ENCODE measurements at regions not wholly inside any gene's neighbourhood (a gene's known extent, or its start where the extent isn't known, plus 50 kb on each side); places are given as distances from the start of the nearest gene placed in this dataset.

DNA sequence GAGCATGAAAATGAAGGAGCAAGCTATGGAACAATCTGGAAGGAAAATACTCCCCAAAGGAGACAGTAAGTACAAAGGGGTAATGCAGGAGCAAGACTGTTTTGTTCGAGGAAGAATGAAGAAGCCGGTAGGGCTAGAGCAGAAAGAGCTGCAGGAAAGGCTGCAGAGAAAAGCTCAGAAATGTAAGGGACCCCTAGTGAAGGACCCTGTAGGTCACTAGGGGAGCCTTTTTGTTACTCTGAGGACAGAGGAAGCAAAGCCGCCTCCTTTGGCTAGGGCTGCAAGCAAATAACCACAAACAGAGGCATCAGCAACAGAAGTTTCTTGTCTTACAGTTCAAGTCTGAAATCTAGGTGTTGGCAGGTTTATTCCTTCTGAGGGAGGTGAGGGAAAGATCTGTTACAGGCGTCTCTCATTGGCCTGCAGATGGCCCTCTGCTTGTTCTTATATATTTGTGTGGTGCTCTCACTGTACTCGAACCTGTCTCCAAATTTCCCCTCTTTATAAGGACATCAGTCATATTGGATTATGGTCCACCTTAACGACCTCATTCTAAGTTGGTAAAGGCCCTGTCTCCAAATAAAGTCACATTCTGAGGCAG lies 362.3 kb downstream of the COG6 start:
- intact Hi-C loops (cut with micrococcal nuclease) (no loop called here), in situ Hi-C loops (cut with MboI) (no loop called here)
- no peak for ATAC-seq
- Histone ChIP-seq H3K4me3 (no peak overlapping the region), H4K20me1 (replicated peaks; ENCODE audit: control insufficient read depth, insufficient read depth, low read length) (no peaks in the 10 kb centered on the region), H3K79me2 (ENCODE audit: control insufficient read depth, insufficient read depth, low read length) (no peaks in the 10 kb centered on the region), H3K4me2 (ENCODE audit: insufficient read depth, low read length) (no peak overlapping the region), H3K9me1 (ENCODE audit: control insufficient read depth, insufficient read depth, low read length) (no peaks in the 10 kb centered on the region), H3K4me1 (replicated peaks in 1 of 2; ENCODE audit: control insufficient read depth in 2 of 2, insufficient read depth in 2 of 2, low read length in 2 of 2) (no peaks in the 10 kb centered on the region), H3K9ac (ENCODE audit: insufficient read depth in 1 of 2, low read depth in 2 of 2, low read length in 2 of 2) (no peak overlapping the region), H3K27ac (ENCODE audit: extremely low read depth, low read depth, low read length) (no peak overlapping the region), H3K36me3 (ENCODE audit: control insufficient read depth, insufficient read depth, low read length) (no peaks in the 10 kb centered on the region), H3K9me3 (replicated peaks; ENCODE audit: control insufficient read depth, insufficient read depth, low read depth, low read length) (no peaks in the 10 kb centered on the region), H3K27me3 (ENCODE audit: control insufficient read depth in 2 of 2, insufficient read depth in 2 of 2, low read length in 2 of 2) (no peaks in the 10 kb centered on the region), H2AFZ (ENCODE audit: low read depth, low read length) (no peak overlapping the region)
- CTCF ChIA-PET (ENCODE audit: low intra/inter-chr PET ratio) = no interaction called here
- TF ChIP-seq ZNF707 (CRISPR knock-in tag; conservative IDR thresholded peaks at IDR 0.05) (no peak), JUNB (CRISPR knock-in tag; conservative IDR thresholded peaks at IDR 0.05) (no peak), ZNF79 (CRISPR knock-in tag; IDR thresholded peaks at IDR 0.05; ENCODE audit: low read depth) (no peak), FOXJ3 (CRISPR knock-in tag; IDR thresholded peaks at IDR 0.05) (no peak), GATAD2B (IDR thresholded peaks at IDR 0.05; ENCODE audit: borderline replicate concordance) (no peak), ZNF12 (CRISPR knock-in tag; IDR thresholded peaks at IDR 0.05) (no peak), KLF10 (CRISPR knock-in tag; IDR thresholded peaks at IDR 0.05) (no peak), HDAC6 (IDR thresholded peaks at IDR 0.05; ENCODE audit: low read depth, low read length) (no peak), FOXM1 (IDR thresholded peaks at IDR 0.05; ENCODE audit: low read depth) (no peak), FOXM1 (CRISPR knock-in tag; IDR thresholded peaks at IDR 0.05; ENCODE audit: low read depth) (no peak), ZNF431 (CRISPR knock-in tag; IDR thresholded peaks at IDR 0.05) (no peak), HEY1 (CRISPR knock-in tag; IDR thresholded peaks at IDR 0.05; ENCODE audit: borderline replicate concordance) (no peak), HDGF (IDR thresholded peaks at IDR 0.05) (no peak), RUNX1 (IDR thresholded peaks at IDR 0.05; ENCODE audit: low read depth) (no peak), ZNF445 (CRISPR knock-in tag; IDR thresholded peaks at IDR 0.05; ENCODE audit: low read depth) (no peak)
- TF ChIP-seq, protein P1, sequence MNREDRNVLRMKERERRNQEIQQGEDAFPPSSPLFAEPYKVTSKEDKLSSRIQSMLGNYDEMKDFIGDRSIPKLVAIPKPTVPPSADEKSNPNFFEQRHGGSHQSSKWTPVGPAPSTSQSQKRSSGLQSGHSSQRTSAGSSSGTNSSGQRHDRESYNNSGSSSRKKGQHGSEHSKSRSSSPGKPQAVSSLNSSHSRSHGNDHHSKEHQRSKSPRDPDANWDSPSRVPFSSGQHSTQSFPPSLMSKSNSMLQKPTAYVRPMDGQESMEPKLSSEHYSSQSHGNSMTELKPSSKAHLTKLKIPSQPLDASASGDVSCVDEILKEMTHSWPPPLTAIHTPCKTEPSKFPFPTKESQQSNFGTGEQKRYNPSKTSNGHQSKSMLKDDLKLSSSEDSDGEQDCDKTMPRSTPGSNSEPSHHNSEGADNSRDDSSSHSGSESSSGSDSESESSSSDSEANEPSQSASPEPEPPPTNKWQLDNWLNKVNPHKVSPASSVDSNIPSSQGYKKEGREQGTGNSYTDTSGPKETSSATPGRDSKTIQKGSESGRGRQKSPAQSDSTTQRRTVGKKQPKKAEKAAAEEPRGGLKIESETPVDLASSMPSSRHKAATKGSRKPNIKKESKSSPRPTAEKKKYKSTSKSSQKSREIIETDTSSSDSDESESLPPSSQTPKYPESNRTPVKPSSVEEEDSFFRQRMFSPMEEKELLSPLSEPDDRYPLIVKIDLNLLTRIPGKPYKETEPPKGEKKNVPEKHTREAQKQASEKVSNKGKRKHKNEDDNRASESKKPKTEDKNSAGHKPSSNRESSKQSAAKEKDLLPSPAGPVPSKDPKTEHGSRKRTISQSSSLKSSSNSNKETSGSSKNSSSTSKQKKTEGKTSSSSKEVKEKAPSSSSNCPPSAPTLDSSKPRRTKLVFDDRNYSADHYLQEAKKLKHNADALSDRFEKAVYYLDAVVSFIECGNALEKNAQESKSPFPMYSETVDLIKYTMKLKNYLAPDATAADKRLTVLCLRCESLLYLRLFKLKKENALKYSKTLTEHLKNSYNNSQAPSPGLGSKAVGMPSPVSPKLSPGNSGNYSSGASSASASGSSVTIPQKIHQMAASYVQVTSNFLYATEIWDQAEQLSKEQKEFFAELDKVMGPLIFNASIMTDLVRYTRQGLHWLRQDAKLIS (CRISPR knock-in tag; IDR thresholded peaks at IDR 0.05) = no peak
- TF ChIP-seq, protein P2, sequence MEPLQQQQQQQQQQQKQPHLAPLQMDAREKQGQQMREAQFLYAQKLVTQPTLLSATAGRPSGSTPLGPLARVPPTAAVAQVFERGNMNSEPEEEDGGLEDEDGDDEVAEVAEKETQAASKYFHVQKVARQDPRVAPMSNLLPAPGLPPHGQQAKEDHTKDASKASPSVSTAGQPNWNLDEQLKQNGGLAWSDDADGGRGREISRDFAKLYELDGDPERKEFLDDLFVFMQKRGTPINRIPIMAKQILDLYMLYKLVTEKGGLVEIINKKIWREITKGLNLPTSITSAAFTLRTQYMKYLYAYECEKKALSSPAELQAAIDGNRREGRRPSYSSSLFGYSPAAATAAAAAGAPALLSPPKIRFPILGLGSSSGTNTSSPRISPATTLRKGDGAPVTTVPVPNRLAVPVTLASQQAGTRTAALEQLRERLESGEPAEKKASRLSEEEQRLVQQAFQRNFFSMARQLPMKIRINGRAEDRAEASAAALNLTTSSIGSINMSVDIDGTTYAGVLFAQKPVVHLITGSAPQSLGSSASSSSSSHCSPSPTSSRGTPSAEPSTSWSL (CRISPR knock-in tag; IDR thresholded peaks at IDR 0.05; ENCODE audit: borderline replicate concordance) = no peak
- DNase-seq (ENCODE audit: extremely low read depth in 1 of 4, low spot score in 3 of 4) = no peak
- no TSS peak for BruUV-seq (replicated peaks)
- POLR2A ChIA-PET = no interaction called here
- no peak for FAIRE-seq
- WGBS (ENCODE audit: insufficient coverage, low coverage, missing lambda C conversion rate) = 0% methylated on average over 6 of the region's 6 CpGs
